ENCODE measurements at regions not wholly inside any gene's neighbourhood (a gene's known extent, or its start where the extent isn't known, plus 50 kb on each side); places are given as distances from the start of the nearest gene placed in this dataset.
A peak's percentile ranks its signal among the peaks of the same experiment; 100 is the strongest.
"Not testable (repeated sequence)": the region's sequence is repeated elsewhere in the genome, so short reads cannot be mapped to it uniquely, and the experiment has no call there.

DNA sequence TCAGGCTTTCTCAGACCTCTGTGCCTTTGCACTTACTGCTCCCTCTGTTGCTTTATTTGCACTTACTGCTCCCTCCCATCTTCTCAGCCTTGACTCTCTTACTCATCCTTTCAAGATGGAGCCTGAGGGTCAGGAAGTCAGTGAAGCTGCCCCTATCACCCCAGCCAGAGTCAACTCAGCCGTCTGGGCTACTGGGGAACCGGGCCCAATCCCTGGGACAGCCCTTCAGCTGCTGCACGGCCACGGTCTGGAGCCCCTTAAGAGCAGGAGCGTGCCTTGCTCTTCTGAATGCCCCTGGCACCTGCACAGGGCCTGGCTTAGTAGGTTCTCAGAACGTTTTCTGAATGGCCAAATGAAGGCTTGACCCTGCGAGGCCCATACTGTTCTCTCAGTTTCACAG lies 244.4 kb downstream of the FOXD2 start:
- H3K27me3 ChIP-seq (ENCODE audit: control insufficient read depth, insufficient read depth, low read length): peaks cover 2% of the 10 kb centered on the region; the same call in 1 of the 2 replicates
- DNase-seq: no peak
- H3K4me3 ChIP-seq (ENCODE audit: insufficient read depth, low read depth, low read length): no peak overlapping the region
- H3K36me3 ChIP-seq (replicated peaks; ENCODE audit: control insufficient read depth, insufficient read depth, low read length): no peaks in the 10 kb centered on the region

- DNase-seq: no peak
- peaks cover 2% of the 10 kb centered on the region; the same call in 1 of the 2 replicates for H3K27me3 ChIP-seq (ENCODE audit: control insufficient read depth, insufficient read depth, low read length)
Observed at GRCh38 chr1:47682786-47683350, 245.0 kb downstream of the FOXD2 start.

GRCh38 chr1:47683401-47683800 lies 245.6 kb downstream of the FOXD2 start:
- DNase-seq: no peak
- Histone ChIP-seq H3K4me3 (ENCODE audit: insufficient read depth, low read depth, low read length) (no peak overlapping the region), H3K36me3 (replicated peaks; ENCODE audit: control insufficient read depth, insufficient read depth, low read length) (no peaks in the 10 kb centered on the region), H3K27me3 (ENCODE audit: control insufficient read depth, insufficient read depth, low read length) (peaks cover 2% of the 10 kb centered on the region; the same call in 1 of the 2 replicates)

More at GRCh38 chr1:47682786-47683350, 245.0 kb downstream of the FOXD2 start:
- H3K36me3 ChIP-seq (replicated peaks; ENCODE audit: control insufficient read depth, insufficient read depth, low read length): no peaks in the 10 kb centered on the region
- H3K4me3 ChIP-seq (ENCODE audit: insufficient read depth, low read depth, low read length): no peak overlapping the region

DNA sequence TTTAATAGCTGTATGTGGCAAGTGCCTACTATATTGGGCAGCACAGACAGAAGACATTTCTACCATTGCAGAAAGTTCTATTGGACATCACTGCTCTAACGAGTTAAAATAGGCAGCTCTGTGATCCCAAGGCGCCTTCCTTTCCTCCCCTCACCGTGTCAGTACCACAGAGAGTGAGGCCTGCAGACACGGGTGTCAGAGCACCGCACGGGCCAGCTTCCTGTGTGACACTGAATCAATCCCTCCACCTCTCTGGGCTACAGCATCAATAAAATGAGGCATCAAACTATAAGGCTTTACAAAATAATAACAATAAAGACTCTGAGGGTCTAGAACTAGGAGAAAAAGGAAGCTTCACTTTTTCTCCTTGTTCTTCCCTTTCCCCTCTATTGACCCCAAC lies 246.7 kb downstream of the FOXD2 start:
- Histone ChIP-seq H3K27me3 (ENCODE audit: control insufficient read depth, insufficient read depth, low read length) (peaks cover 2% of the 10 kb centered on the region; the same call in 1 of the 2 replicates), H3K4me3 (ENCODE audit: insufficient read depth, low read depth, low read length) (no peak overlapping the region), H3K36me3 (replicated peaks; ENCODE audit: control insufficient read depth, insufficient read depth, low read length) (no peaks in the 10 kb centered on the region)
- DNase-seq: no peak

- Histone ChIP-seq H3K36me3 (replicated peaks; ENCODE audit: control insufficient read depth, insufficient read depth, low read length) (no peaks in the 10 kb centered on the region), H3K27me3 (ENCODE audit: control insufficient read depth, insufficient read depth, low read length) (peaks cover 2% of the 10 kb centered on the region; the same call in 1 of the 2 replicates)
- DNase-seq: no peak
Observed at GRCh38 chr1:47684964-47685762, 247.3 kb downstream of the FOXD2 start.

GRCh38 chr1:47685763-47686066 lies 247.9 kb downstream of the FOXD2 start:
- Histone ChIP-seq H3K27me3 (ENCODE audit: control insufficient read depth, insufficient read depth, low read length) (peaks cover 2% of the 10 kb centered on the region; the same call in 1 of the 2 replicates), H3K36me3 (replicated peaks; ENCODE audit: control insufficient read depth, insufficient read depth, low read length) (no peaks in the 10 kb centered on the region), H3K4me3 (ENCODE audit: insufficient read depth, low read depth, low read length) (no peak overlapping the region)
- no peak for DNase-seq

More at GRCh38 chr1:47684964-47685762, 247.3 kb downstream of the FOXD2 start:
- H3K4me3 ChIP-seq (ENCODE audit: insufficient read depth, low read depth, low read length): no peak overlapping the region

- DNase-seq: peak; percentile 70
- H3K27me3 ChIP-seq (ENCODE audit: control insufficient read depth, insufficient read depth, low read length): no peaks in the 10 kb centered on the region
Observed at GRCh38 chr1:47686731-47687630, 249.1 kb downstream of the FOXD2 start.

DNA sequence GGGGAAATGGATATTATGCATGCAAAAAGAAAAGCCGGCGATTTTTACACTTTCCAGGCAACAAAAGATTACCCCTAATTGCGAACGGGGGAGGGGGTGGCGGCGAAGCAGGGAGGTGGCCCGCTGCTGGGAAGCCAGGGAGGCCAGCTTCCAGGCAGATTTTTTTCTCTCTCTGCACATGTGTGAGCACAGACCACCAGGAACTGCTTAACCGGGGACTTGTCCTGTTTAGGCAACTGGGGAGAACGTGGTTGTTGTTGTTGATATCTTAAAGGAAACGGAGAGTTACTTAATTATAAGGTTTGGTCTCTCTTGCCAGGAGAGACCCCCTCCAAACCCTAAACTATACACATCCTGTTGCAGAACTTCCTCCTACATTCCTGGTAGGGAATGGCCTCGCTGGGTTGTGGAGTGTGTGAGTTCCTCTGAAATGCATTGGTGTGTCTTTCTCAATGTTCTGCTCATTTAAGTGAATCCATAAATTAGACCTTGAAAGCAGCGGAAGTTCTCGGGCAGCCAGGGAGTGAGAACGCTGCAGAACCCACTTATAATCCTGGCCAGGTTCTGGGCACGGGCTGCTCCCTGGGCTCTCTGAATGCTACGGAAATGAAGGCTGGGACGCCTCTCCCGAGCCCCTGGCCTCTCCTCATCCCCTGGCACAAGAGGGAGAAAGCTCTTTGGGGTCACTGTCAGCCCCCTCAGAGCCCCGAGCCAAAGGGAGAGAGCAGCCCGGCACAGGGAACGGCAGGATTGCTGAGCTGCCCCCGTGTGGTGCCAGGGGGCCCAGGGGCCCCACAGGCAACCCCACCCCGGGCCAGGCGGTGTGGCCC lies 250.0 kb downstream of the FOXD2 start:
- no peaks in the 10 kb centered on the region for H3K36me3 ChIP-seq (replicated peaks; ENCODE audit: control insufficient read depth, insufficient read depth, low read length)
- no peak overlapping the region for H3K4me3 ChIP-seq (ENCODE audit: insufficient read depth, low read depth, low read length)
- DNase-seq: peak; percentile 80
- no peaks in the 10 kb centered on the region for H3K27me3 ChIP-seq (ENCODE audit: control insufficient read depth, insufficient read depth, low read length)

More at GRCh38 chr1:47686731-47687630, 249.1 kb downstream of the FOXD2 start:
- H3K36me3 ChIP-seq (replicated peaks; ENCODE audit: control insufficient read depth, insufficient read depth, low read length): no peaks in the 10 kb centered on the region
- no peak overlapping the region for H3K4me3 ChIP-seq (ENCODE audit: insufficient read depth, low read depth, low read length)

DNA sequence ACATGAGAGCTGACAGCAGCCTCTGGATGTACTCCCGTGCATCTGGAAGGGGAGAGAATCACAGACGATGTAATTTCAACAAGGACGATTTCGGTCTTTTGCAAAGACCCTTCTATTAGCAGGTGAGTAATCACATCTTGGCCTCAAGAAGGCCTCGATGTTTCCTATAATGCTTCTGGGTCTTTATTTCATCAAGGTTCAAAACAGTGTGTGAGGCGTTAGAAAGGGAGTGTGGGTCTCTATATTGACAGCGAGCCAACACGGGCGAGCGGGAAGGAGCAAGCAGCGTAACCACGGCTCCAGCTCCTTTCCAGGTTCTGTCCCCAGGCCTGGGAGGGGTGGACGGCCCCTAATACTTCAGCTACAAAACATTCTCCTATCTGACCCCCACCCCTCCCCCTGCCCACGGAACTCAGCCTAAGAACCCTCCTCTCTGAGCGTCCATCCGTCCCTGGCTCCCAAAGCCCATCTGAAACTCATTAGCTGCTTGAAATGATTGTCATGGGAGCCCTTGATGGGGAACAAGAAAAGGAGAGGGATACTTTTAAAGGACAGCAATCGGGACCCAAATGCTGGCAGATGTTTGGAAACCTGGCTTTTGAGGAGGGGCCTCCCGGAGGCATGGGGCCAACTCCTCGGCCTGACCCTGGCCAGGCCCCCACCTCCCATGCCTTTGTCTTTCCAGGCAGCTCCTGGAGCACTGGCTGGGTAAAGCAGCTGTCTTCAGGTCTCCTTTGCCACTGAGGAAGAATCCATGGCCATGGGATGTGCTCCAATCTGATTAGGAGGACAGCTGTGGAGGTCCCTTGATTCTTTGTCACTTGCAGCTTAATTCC lies 250.8 kb downstream of the FOXD2 start:
- Histone ChIP-seq H3K36me3 (replicated peaks; ENCODE audit: control insufficient read depth, insufficient read depth, low read length) (no peaks in the 10 kb centered on the region), H3K4me3 (ENCODE audit: insufficient read depth, low read depth, low read length) (no peak overlapping the region), H3K27me3 (ENCODE audit: control insufficient read depth, insufficient read depth, low read length) (no peaks in the 10 kb centered on the region)
- DNase-seq: peak; percentile 59

DNA sequence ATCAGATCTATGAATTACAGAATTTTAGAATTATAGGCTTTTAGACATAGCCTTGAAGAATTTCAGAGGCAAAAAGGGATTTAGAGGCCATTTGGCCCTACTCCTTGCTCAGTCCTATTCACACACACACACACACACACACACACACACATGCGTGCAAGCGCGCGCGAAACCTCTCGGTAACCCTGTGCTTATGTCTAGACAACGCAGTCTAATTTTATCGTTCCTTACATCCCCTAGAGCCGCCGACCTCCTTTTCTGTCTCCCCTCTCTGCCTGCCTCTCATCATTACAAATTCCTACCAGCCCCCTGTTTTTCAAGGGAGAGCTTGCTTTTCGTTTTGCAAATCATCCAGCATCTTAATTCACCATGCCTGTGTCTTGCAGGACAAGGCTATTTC lies 252.1 kb downstream of the FOXD2 start:
- no peaks in the 10 kb centered on the region for H3K27me3 ChIP-seq (ENCODE audit: control insufficient read depth, insufficient read depth, low read length)
- H3K36me3 ChIP-seq (replicated peaks; ENCODE audit: control insufficient read depth, insufficient read depth, low read length): no peaks in the 10 kb centered on the region
- no peak for DNase-seq
- H3K4me3 ChIP-seq (ENCODE audit: insufficient read depth, low read depth, low read length): no peak overlapping the region

GRCh38 chr1:47690341-47691250 lies 252.8 kb downstream of the FOXD2 start:
- H3K4me3 ChIP-seq (ENCODE audit: insufficient read depth, low read depth, low read length): no peak overlapping the region
- peak; percentile 46 for DNase-seq
- H3K36me3 ChIP-seq (replicated peaks; ENCODE audit: control insufficient read depth, insufficient read depth, low read length): no peaks in the 10 kb centered on the region
- no peaks in the 10 kb centered on the region for H3K27me3 ChIP-seq (ENCODE audit: control insufficient read depth, insufficient read depth, low read length)

- not testable (repeated sequence) for H3K36me3 ChIP-seq (replicated peaks; ENCODE audit: control insufficient read depth, insufficient read depth, low read length); H3K4me3 ChIP-seq (ENCODE audit: insufficient read depth, low read depth, low read length); H3K27me3 ChIP-seq (ENCODE audit: control insufficient read depth, insufficient read depth, low read length); DNase-seq
Observed at GRCh38 chr1:47691293-47691692, 253.4 kb downstream of the FOXD2 start.
